ENCODE measurements at regions not wholly inside any gene's neighbourhood (a gene's known extent, or its start where the extent isn't known, plus 50 kb on each side); places are given as distances from the start of the nearest gene placed in this dataset.

GRCh38 chr21:43339668-43340067, 87.3 kb downstream of the SIK1 start:
- H3K27me3 ChIP-seq (ENCODE audit: insufficient read depth, low read length): no peaks in the 10 kb centered on the region
- H3K9me3 ChIP-seq (ENCODE audit: low read depth, low read length): no peaks in the 10 kb centered on the region
- peaks cover 10% of the 10 kb centered on the region for H3K4me1 ChIP-seq (ENCODE audit: insufficient read depth, low read length)
- H3K27ac ChIP-seq (ENCODE audit: low read depth, low read length): no peak overlapping the region
- TF ChIP-seq CTCF (IDR thresholded peaks at IDR 0.05; ENCODE audit: extremely low read depth, low read depth, low read length): no peak
- no peak for DNase-seq (ENCODE audit: insufficient read length, low spot score, missing footprints)
- no peak overlapping the region for H3K4me3 ChIP-seq (ENCODE audit: insufficient read depth, low read length)
- H3K79me2 ChIP-seq (ENCODE audit: insufficient read depth, low read length): no peaks in the 10 kb centered on the region
- no peak overlapping the region for H3K4me2 ChIP-seq (ENCODE audit: insufficient read depth, low read length)
- H4K20me1 ChIP-seq (ENCODE audit: insufficient read depth, low read length): no peaks in the 10 kb centered on the region
- H3K36me3 ChIP-seq (ENCODE audit: insufficient read depth, low read length): no peaks in the 10 kb centered on the region
- no peak overlapping the region for H2AFZ ChIP-seq (ENCODE audit: low read length)

GRCh38 chr21:43338951-43339350, 88.0 kb downstream of the SIK1 start:
- Histone ChIP-seq H4K20me1 (ENCODE audit: insufficient read depth, low read length) (no peaks in the 10 kb centered on the region), H2AFZ (ENCODE audit: low read length) (no peak overlapping the region), H3K4me1 (ENCODE audit: insufficient read depth, low read length) (peaks cover 15% of the 10 kb centered on the region), H3K36me3 (ENCODE audit: insufficient read depth, low read length) (no peaks in the 10 kb centered on the region), H3K27me3 (ENCODE audit: insufficient read depth, low read length) (no peaks in the 10 kb centered on the region), H3K27ac (ENCODE audit: low read depth, low read length) (no peak overlapping the region), H3K9me3 (ENCODE audit: low read depth, low read length) (no peaks in the 10 kb centered on the region), H3K4me3 (ENCODE audit: insufficient read depth, low read length) (no peak overlapping the region), H3K79me2 (ENCODE audit: insufficient read depth, low read length) (no peaks in the 10 kb centered on the region), H3K4me2 (ENCODE audit: insufficient read depth, low read length) (no peak overlapping the region)
- no peak for DNase-seq (ENCODE audit: insufficient read length, low spot score, missing footprints)
- TF ChIP-seq CTCF (IDR thresholded peaks at IDR 0.05; ENCODE audit: extremely low read depth, low read depth, low read length): no peak

GRCh38 chr21:43337901-43338655, 88.9 kb downstream of the SIK1 start:
- Histone ChIP-seq H4K20me1 (ENCODE audit: insufficient read depth, low read length) (no peaks in the 10 kb centered on the region), H3K27ac (ENCODE audit: low read depth, low read length) (no peak overlapping the region), H3K9me3 (ENCODE audit: low read depth, low read length) (no peaks in the 10 kb centered on the region), H3K27me3 (ENCODE audit: insufficient read depth, low read length) (no peaks in the 10 kb centered on the region), H3K4me3 (ENCODE audit: insufficient read depth, low read length) (no peak overlapping the region), H3K4me1 (ENCODE audit: insufficient read depth, low read length) (peaks cover 23% of the 10 kb centered on the region), H2AFZ (ENCODE audit: low read length) (no peak overlapping the region), H3K79me2 (ENCODE audit: insufficient read depth, low read length) (no peaks in the 10 kb centered on the region), H3K36me3 (ENCODE audit: insufficient read depth, low read length) (no peaks in the 10 kb centered on the region), H3K4me2 (ENCODE audit: insufficient read depth, low read length) (no peak overlapping the region)
- DNase-seq (ENCODE audit: insufficient read length, low spot score, missing footprints): no peak
- no peak for TF ChIP-seq CTCF (IDR thresholded peaks at IDR 0.05; ENCODE audit: extremely low read depth, low read depth, low read length)

- Histone ChIP-seq H3K79me2 (ENCODE audit: insufficient read depth, low read length) (no peaks in the 10 kb centered on the region), H3K4me2 (ENCODE audit: insufficient read depth, low read length) (no peak overlapping the region), H2AFZ (ENCODE audit: low read length) (no peak overlapping the region), H3K27me3 (ENCODE audit: insufficient read depth, low read length) (no peaks in the 10 kb centered on the region), H3K27ac (ENCODE audit: low read depth, low read length) (no peak overlapping the region), H3K4me3 (ENCODE audit: insufficient read depth, low read length) (no peak overlapping the region), H3K4me1 (ENCODE audit: insufficient read depth, low read length) (peaks cover 22% of the 10 kb centered on the region), H3K36me3 (ENCODE audit: insufficient read depth, low read length) (no peaks in the 10 kb centered on the region), H4K20me1 (ENCODE audit: insufficient read depth, low read length) (no peaks in the 10 kb centered on the region), H3K9me3 (ENCODE audit: low read depth, low read length) (no peaks in the 10 kb centered on the region)
- no peak for TF ChIP-seq CTCF (IDR thresholded peaks at IDR 0.05; ENCODE audit: extremely low read depth, low read depth, low read length)
- no peak for DNase-seq (ENCODE audit: insufficient read length, low spot score, missing footprints)
Observed at GRCh38 chr21:43335119-43335518, 91.8 kb downstream of the SIK1 start.

Data from osteoblast (primary cell).